ENCODE measurements at regions not wholly inside any gene's neighbourhood (a gene's known extent, or its start where the extent isn't known, plus 50 kb on each side); places are given as distances from the start of the nearest gene placed in this dataset.

DNA sequence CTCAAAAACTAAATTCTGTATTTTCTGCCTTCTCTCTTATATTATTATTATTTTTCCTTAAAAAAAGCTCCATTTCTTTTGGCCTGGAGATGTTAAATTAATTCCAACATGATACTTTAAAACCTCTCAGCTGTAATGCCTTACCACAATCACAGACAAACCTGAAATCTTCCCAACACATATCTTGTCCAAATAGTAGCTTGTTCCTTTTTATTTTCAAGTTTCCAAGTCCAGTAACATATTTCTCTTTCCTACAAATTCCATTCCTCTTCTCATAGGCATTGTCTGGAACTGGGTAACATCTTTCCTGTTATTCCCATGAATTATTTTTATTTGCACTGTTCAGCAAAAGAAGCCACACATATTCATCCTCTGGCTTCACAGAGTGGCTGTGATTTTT is 137.0 kb downstream of the SLITRK6 start:
- Histone ChIP-seq H3K36me3 (no peaks in the 10 kb centered on the region), H3K4me3 (ENCODE audit: low read depth, low read length) (no peak overlapping the region), H3K27me3 (no peaks in the 10 kb centered on the region), H3K9me3 (no peaks in the 10 kb centered on the region), H3K4me1 (no peaks in the 10 kb centered on the region; the same call in none of the 2 replicates)
- DNase-seq, result no peak
- TF ChIP-seq, protein P1, sequence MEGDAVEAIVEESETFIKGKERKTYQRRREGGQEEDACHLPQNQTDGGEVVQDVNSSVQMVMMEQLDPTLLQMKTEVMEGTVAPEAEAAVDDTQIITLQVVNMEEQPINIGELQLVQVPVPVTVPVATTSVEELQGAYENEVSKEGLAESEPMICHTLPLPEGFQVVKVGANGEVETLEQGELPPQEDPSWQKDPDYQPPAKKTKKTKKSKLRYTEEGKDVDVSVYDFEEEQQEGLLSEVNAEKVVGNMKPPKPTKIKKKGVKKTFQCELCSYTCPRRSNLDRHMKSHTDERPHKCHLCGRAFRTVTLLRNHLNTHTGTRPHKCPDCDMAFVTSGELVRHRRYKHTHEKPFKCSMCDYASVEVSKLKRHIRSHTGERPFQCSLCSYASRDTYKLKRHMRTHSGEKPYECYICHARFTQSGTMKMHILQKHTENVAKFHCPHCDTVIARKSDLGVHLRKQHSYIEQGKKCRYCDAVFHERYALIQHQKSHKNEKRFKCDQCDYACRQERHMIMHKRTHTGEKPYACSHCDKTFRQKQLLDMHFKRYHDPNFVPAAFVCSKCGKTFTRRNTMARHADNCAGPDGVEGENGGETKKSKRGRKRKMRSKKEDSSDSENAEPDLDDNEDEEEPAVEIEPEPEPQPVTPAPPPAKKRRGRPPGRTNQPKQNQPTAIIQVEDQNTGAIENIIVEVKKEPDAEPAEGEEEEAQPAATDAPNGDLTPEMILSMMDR (IDR thresholded peaks at IDR 0.05; ENCODE audit: low read depth, low read length), result no peak

DNA sequence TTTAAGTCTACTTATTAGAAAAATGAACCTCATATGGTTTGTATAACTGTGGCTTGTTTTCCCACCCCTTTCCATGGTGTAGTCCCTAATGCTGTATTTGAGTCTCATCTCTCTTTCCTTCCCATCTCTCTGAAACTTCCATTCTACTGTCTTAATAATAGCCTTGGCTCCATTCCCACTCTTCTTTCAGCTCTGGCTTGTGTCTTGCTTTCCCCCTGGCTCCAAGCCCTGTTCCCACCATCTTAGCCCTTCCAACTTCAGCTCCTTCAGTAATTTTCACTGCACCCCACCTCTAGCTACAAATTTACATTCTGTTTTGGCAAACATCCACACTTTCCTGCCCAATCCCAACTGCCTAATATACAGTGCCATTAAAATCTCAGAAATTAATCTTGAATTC is 137.5 kb downstream of the SLITRK6 start:
- no peaks in the 10 kb centered on the region for H3K9me3 ChIP-seq
- no peak for DNase-seq
- H3K27me3 ChIP-seq, result no peaks in the 10 kb centered on the region
- no peaks in the 10 kb centered on the region for H3K36me3 ChIP-seq
- no peaks in the 10 kb centered on the region; the same call in none of the 2 replicates for H3K4me1 ChIP-seq
- H3K4me3 ChIP-seq (ENCODE audit: low read depth, low read length), result no peak overlapping the region
- TF ChIP-seq, protein P1 (IDR thresholded peaks at IDR 0.05; ENCODE audit: low read depth, low read length), result no peak

DNA sequence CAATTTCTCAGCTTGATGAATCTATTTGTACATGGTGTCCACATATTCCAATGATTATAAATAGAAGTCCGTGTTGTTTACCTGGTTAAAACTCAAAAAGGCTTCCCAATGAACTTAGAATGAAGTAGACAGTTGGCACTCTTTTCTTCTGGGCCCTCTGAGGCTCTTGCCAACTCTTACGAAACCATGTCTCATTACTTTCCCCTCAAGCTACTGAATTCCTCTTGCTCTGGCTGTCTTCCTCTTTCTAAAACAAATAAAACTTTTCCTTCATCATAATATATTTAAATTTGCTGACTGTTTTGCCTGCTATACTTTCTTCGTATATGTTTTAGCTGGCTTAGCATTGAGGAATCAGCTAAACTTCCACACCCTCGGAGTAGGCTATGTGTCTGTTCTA is 139.7 kb downstream of the SLITRK6 start:
- TF ChIP-seq, protein P1 (IDR thresholded peaks at IDR 0.05; ENCODE audit: low read depth, low read length), result no peak
- Histone ChIP-seq H3K36me3 (no peaks in the 10 kb centered on the region), H3K4me1 (peaks cover 4% of the 10 kb centered on the region), H3K9me3 (no peaks in the 10 kb centered on the region), H3K4me3 (ENCODE audit: low read depth, low read length) (no peak overlapping the region), H3K27me3 (no peaks in the 10 kb centered on the region)
- no peak for DNase-seq

DNA sequence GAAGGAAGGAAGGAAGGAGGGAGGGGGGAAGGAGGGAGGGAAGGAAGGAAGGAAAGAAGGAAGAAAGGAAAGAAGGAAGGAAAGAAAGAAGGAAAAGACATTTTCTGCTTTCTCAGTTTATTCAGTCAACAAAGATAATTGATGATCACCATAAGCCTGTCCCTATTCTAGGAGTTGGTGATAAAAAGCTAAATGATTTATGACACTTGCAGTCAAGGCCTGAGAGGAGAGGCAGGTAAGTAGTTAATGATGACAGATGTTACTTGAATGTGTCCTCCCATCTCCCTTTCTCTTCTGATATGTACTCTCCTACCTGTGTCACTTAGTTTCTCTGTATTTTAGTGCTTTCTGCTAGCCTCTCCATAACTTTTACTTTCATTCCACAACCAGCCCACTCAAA is 141.3 kb downstream of the SLITRK6 start:
- no peaks in the 10 kb centered on the region for H3K36me3 ChIP-seq
- no peak overlapping the region for H3K4me3 ChIP-seq (ENCODE audit: low read depth, low read length)
- peaks cover 12% of the 10 kb centered on the region for H3K4me1 ChIP-seq
- TF ChIP-seq, protein P1 (IDR thresholded peaks at IDR 0.05; ENCODE audit: low read depth, low read length), result no peak
- DNase-seq, result no peak
- no peaks in the 10 kb centered on the region for H3K27me3 ChIP-seq
- no peaks in the 10 kb centered on the region for H3K9me3 ChIP-seq

DNA sequence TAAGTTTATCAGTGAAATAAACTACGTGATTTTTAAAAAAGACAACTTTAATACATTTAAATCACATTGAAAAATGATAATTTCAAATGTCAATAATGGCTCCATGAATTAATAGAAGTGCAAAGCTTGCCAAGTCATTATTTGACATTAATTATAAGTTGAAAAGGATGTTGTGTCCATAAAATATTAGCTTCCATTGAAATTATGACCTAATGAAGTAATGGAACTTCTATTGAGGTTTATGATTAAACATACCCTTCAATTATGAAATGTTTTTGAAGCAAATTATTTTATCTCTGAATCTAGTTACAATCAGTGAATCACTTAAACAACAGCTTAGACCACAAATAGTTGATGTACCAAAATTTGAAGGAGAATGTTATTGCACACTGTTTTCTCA is 144.2 kb downstream of the SLITRK6 start:
- no peak overlapping the region for H3K4me3 ChIP-seq (ENCODE audit: low read depth, low read length)
- H3K9me3 ChIP-seq, result no peaks in the 10 kb centered on the region
- H3K27me3 ChIP-seq, result no peaks in the 10 kb centered on the region
- DNase-seq, result no peak
- peaks cover 21% of the 10 kb centered on the region for H3K4me1 ChIP-seq
- TF ChIP-seq, protein P1 (IDR thresholded peaks at IDR 0.05; ENCODE audit: low read depth, low read length), result no peak
- no peaks in the 10 kb centered on the region for H3K36me3 ChIP-seq

DNA sequence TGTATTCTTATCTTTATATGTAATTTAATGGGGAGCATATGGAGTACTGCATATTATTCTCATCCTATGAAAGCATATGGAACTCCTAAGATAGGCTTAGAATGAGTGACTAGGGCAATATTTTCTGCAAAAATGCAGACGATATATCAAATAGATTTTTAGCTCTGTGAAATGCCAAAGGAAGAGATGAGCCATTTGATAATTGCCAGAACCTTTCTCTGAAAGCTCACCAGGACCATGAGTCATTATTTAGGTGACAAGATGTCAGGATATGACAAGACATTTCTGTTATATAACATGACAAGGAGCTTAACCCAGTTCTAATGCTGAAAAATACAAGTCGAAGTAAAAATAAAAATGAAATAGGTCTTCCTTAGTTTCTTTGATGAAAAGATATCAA is 145.0 kb downstream of the SLITRK6 start:
- TF ChIP-seq, protein P1 (IDR thresholded peaks at IDR 0.05; ENCODE audit: low read depth, low read length), result no peak
- no peak for DNase-seq

More for the DNA sequence above, 145.0 kb downstream of the SLITRK6 start:
- Histone ChIP-seq H3K27me3 (no peaks in the 10 kb centered on the region), H3K4me3 (ENCODE audit: low read depth, low read length) (no peak overlapping the region), H3K9me3 (no peaks in the 10 kb centered on the region), H3K36me3 (no peaks in the 10 kb centered on the region), H3K4me1 (peaks cover 21% of the 10 kb centered on the region)

All from BE2C (cell line).